ENCODE measurements at regions not wholly inside any gene's neighbourhood (a gene's known extent, or its start where the extent isn't known, plus 50 kb on each side); places are given as distances from the start of the nearest gene placed in this dataset.

GRCh38 chr4:170274616-170275015 lies 184.9 kb upstream of the AADAT start:
- TF ChIP-seq ZNF274 (IDR thresholded peaks at IDR 0.05; ENCODE audit: low read depth, low read length) (no peak), SUZ12 (IDR thresholded peaks at IDR 0.05; ENCODE audit: extremely low read depth, insufficient read depth, insufficient read length) (no peak)

Data from NT2/D1 (cell line).